Frontal cortex (tissue), 3 donors: ENCODE measurements at regions not wholly inside any gene's neighbourhood (a gene's known extent, or its start where the extent isn't known, plus 50 kb on each side); places are given as distances from the start of the nearest gene placed in this dataset.

ENCODE experiments used
- DNase-seq, 2 donors: peaks; one replicate each; pipeline ENCODE4 v3.0.0; 2012; ENCODE audit warnings: low spot score in 2 of 2
- FAIRE-seq: peaks from 2 replicates; lab custom pipeline; 2012; peaks lifted over from hg19 to GRCh38; lab: Jason Lieb, UNC
- donor health status: control.
- donor health status: control.
- donor health status: control.

DNA sequence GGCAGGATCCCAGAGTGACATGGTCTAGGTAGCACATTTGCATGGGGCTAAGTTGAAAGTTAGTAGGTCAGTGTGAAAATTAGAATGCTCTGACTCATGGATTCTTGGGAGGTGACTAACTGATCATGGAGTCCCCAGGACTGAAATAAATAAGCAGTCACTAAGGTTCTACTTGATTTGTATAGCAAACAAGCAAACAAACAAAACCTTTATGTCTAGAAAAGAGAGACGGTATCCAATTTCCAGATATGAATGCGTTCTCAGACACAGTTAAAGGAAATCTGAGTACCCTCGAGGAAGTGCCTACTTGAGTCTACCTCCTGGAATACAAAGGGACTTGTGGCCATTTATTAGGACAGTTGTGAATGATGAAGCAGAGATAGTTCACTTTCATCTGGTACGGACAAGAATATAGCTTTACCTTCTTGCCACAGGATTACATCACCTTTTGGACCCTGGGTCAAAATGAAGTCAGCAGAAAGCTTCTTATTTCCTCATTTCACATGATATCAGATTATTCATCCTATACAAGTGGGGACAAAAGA lies 54.3 kb upstream of the AGPS start:
- DNase-seq (no peak), FAIRE-seq (no peak)

DNA sequence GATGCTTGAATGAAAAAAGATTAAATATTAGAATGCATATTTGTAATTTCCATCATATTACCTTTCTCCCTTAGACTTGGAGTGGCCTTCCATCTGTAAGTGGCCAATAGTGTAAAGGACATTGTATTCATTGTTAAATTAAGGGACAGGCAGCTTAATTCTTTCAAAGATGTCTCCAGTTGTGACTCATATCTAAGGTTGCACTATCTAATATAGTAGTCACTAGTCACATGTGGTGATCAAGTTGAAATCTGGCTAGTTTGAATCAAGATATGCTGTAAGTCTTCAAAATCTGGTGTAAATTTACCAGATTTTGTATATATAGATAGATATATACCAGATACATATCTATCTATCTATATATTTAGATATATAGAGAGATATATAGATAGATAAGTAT lies 52.4 kb upstream of the AGPS start:
- FAIRE-seq: no peak
- no peak for DNase-seq

DNA sequence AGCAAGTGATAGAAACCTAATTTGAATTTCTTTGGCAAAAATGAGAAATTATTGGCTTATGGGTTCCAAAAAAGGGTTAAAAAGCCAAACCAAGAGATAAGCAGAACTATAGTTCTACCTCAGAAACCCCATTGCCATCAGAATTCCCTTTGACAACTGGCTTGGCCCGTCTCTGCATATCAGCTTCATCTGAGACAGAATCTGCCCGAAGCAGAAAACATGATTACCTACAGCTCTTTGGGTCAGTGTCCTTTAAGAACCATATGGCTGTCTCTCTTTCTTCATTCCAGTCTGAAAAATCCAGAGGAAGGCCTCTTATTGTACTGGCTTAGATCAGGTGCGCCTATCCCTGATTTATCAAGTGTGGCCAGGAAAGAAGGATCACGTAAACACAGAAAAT lies 49.8 kb upstream of the AGPS start:
- FAIRE-seq (no peak), DNase-seq (no peak)
